AG04449 (cell line): ENCODE measurements at regions not wholly inside any gene's neighbourhood (a gene's known extent, or its start where the extent isn't known, plus 50 kb on each side); places are given as distances from the start of the nearest gene placed in this dataset.

Source experiments
- CTCF ChIA-PET: fragments of 350-600 bp; formaldehyde crosslinking; extraction: SDS; loops from one replicate; lab custom pipeline; 2021; ENCODE audit warnings: antibody characterized with exemption; lab: Yijun Ruan, JAX
- POLR2A ChIA-PET: fragments of 400-600, 350-600 bp; formaldehyde crosslinking; extraction: SDS; loops from one replicate; lab custom pipeline; 2020; ENCODE audit warnings: antibody characterized with exemption, inconsistent platforms; lab: Yijun Ruan, JAX
- DNase-seq: peaks from one replicate; pipeline ENCODE4 v3.0.0-alpha.2; 2010; ENCODE audit warnings: low read depth, low spot score
- H3K4me3 ChIP-seq: 2 replicates; pipeline ENCODE4 v1.5.1; 2011; ENCODE audit warnings: low read depth, mild to moderate bottlenecking, control low read depth, low read length
- TF ChIP-seq, protein P1 (sequence below): IDR thresholded peaks from one replicate; pipeline ENCODE4 v1.5.1; 2011; ENCODE audit warnings: mild to moderate bottlenecking, moderate library complexity, low read length, control low read depth, inconsistent platforms; ENCODE audit not compliant: insufficient read depth; ENCODE audit errors: missing control alignments

- H3K4me3 ChIP-seq = no peak overlapping the region
- ChIA-PET CTCF (no interaction called here), POLR2A (no interaction called here)
- TF ChIP-seq, protein P1, sequence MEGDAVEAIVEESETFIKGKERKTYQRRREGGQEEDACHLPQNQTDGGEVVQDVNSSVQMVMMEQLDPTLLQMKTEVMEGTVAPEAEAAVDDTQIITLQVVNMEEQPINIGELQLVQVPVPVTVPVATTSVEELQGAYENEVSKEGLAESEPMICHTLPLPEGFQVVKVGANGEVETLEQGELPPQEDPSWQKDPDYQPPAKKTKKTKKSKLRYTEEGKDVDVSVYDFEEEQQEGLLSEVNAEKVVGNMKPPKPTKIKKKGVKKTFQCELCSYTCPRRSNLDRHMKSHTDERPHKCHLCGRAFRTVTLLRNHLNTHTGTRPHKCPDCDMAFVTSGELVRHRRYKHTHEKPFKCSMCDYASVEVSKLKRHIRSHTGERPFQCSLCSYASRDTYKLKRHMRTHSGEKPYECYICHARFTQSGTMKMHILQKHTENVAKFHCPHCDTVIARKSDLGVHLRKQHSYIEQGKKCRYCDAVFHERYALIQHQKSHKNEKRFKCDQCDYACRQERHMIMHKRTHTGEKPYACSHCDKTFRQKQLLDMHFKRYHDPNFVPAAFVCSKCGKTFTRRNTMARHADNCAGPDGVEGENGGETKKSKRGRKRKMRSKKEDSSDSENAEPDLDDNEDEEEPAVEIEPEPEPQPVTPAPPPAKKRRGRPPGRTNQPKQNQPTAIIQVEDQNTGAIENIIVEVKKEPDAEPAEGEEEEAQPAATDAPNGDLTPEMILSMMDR = no peak
- DNase-seq = no peak
Observed at GRCh38 chr12:123080634-123081033, 70.3 kb downstream of the PITPNM2 start.

GRCh38 chr12:123078531-123079155 is 72.2 kb downstream of the PITPNM2 start:
- POLR2A ChIA-PET = no interaction called here
- no peak overlapping the region for H3K4me3 ChIP-seq
- CTCF ChIA-PET = interaction anchor here (2.3 kb wide), 1 partner anchor 35 kb away, joined by 7 read pairs; no protein-coding TSS in a partner anchor
- TF ChIP-seq, protein P1 = no peak
- DNase-seq = no peak

DNA sequence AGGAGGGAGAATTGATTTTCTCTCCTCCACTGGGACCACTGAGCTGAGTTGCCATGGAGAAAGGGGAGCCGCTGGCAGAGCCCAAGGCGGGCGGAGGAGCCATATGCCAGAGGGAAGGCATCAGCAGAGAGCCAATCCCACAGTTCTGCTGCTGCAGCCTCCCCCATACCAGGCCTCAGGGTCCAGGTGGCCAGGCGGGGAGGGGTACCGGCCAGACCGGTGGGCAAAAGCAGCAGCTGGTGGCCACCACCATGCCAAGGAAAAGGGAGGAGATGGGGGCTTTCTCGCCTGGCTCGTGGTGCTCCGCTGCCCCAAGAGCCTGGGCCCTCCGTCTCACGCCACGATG is 72.8 kb downstream of the PITPNM2 start:
- TF ChIP-seq, protein P1 = no peak
- CTCF ChIA-PET = interaction anchor here (2.3 kb wide), 1 partner anchor 34 kb away, joined by 7 read pairs; no protein-coding TSS in a partner anchor
- no peak overlapping the region for H3K4me3 ChIP-seq

GRCh38 chr12:123077298-123078119 is 73.4 kb downstream of the PITPNM2 start:
- no peak for DNase-seq
- TF ChIP-seq, protein P1 = no peak
- CTCF ChIA-PET = interaction anchor here (2.3 kb wide), 1 partner anchor 34 kb away, joined by 7 read pairs; no protein-coding TSS in a partner anchor
- POLR2A ChIA-PET = no interaction called here
- no peak overlapping the region for H3K4me3 ChIP-seq

More for the DNA sequence above, 72.8 kb downstream of the PITPNM2 start:
- POLR2A ChIA-PET = no interaction called here
- DNase-seq = no peak

DNA sequence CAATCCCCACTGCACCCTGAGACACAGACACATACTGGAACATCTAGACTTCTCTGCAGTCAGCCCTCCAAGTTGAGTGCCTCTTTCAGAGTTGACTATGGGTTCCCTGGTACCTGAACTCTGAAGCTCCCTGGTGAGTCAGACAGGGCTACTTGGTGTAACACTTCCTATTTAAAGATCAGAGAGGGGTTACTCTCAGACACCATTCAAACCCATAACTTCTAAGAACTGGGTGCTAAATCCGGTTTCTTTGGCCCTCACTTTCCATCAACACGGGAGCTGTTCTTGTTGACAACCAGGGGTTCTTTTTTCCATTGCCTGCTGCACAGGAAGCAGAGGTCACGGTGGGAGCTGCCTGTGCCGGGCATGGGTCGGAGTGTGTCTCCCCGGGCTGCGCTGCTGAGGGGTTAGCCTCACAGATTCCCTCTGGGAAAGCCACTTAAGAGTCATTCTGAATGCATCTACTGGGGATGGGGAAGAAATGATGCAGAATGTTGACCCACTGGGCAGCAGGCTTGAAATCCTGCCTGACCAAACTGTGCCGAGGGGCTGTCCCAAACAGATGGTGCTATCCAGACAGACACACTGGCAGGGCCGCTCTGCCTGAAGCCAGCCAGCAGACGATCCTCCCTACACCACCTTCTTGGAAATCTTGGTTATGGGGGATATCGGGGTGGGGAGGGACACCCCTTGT is 74.1 kb downstream of the PITPNM2 start:
- DNase-seq = no peak
- CTCF ChIA-PET = interaction anchor here (2.3 kb wide), 1 partner anchor 33 kb away, joined by 7 read pairs; no protein-coding TSS in a partner anchor
- TF ChIP-seq, protein P1 = no peak
- H3K4me3 ChIP-seq = no peak overlapping the region
- POLR2A ChIA-PET = no interaction called here
